Fibroblast of skin of left biceps (primary cell): ENCODE measurements at regions not wholly inside any gene's neighbourhood (a gene's known extent, or its start where the extent isn't known, plus 50 kb on each side); places are given as distances from the start of the nearest gene placed in this dataset.

Experiments used
- DNase-seq, 2 experiments: peaks; one replicate each; pipeline ENCODE4 v3.0.0-alpha.2; 2013; ENCODE audit warnings: low read depth in 2 of 2

DNA sequence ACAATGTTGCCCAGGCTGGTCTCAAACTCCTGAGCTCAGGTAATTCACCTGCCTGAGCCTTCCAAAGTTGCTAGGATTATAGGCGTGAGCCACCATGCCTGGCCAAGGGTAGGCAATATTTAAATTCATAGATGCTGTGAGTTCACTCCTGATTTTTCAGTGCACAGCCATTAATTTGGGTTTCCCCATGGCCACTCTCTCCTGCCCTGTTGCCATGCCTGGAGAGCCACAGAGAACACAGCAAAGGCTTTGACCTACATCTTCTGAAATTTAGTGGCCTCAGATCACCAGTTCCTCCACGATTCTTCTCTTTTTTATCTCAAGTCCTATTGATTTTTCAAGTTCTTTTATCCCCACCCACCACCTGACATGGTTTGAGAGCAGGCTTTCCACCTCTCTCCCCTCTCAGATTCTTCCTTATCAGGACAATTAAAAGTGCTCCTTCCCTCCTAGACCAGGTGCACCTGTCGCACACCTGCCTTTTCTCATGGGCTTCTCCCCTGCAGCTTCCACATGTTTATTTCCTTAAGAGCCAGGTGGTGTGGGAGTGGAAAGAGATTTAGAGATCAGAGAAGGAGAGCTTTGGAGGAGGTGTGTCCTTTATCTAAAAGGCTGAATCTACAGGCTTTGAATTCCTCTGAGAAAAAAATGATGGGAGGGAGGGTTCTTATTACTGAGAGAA, 123.8 kb downstream of the ADRA2A start:
- no peak for DNase-seq

DNA sequence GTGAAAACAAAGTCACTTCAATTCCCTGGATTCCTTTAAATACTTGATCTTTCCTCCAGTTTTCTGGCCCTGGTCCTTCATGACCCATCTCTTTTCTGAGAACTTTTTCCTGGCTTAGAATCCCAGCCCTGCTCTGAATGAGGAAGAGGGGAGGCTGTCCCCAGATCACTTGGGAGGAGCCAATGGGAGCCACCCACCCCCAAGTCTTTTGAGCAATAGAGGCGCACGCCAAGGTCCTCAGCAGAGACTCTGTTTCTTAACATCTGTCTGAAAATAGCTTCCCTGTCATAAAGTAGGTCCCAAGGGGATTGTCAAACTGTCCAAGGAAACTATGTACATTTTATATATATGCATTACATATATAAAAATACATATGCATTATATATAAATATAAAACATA, 126.8 kb downstream of the ADRA2A start:
- no peak for DNase-seq

DNA sequence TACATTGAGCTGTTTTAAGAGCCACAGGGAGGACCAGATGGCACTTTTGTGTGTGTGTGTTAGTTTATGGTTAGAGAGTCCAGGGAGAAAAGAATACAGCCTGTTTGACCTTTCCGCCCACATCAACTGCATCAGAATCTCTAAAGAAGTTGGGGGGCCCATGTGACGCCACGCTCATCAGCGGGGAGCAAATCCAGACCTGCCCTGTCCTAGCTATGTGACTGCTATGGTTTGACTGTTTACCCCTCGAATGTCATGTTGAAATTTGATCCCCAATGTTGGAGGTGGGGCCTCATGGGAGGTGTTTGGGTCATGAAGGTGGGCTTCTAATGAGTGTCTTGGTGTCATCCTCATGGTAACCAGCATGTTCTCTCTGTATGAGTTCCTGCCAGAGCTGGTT, 128.0 kb downstream of the ADRA2A start:
- no peak for DNase-seq

DNA sequence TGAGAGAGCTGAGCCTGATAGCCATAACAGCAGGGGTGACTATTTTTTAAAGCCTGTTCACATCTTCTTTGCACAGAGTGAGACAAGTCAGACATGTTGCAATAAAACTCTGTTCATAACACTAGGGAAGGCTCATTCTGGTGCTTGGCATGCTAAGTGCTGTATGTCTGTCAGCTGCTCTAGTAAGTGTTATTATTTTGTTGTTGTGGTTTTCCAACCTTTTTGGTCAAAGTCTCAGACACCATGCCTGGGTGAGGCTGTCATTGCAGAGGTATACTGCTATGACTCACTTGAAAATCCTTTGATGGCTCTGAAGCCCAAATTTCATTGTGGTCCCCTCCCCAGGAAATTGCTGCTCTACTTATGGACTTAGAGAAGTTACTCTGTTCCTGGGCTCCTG, 129.7 kb downstream of the ADRA2A start:
- DNase-seq: no peak

DNA sequence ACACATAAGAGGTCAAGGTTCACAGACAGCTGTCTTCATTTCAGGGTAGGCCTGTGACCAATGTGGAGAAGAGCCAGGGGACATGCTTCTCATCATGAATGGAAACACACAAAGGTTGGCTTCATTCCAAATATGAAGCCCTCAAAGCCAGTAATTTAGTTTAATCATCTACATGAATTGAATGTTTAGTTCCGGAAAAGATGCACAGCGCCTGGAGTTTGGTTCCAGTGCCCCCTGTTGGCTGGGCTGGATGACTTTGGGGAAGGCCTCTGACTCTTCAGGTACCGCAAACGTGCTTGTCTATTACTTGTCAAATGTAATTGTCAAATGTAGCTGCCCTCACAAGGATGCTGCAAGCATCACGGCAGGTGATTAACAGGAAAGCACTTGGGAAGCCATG, 130.7 kb downstream of the ADRA2A start:
- no peak for DNase-seq

DNA sequence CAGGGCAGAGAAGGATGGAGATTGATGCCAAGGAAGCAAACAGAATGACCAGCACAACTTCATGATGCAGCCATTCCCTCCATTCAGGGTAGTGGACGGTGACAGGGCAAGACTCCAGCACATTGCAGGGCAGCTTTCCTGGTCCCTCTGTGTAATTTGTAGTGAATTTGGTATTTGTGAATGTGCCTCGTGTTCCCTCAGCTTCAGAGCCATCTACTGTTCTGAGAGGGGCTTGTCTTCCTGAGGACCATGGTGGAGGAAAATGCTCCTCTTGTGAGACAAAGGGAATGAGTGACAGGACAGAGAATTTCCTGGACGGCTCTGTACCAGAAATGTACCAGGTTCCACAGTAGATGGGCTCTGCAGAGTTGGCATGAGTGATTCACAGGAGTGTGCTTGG, 132.1 kb downstream of the ADRA2A start:
- DNase-seq: no peak

DNA sequence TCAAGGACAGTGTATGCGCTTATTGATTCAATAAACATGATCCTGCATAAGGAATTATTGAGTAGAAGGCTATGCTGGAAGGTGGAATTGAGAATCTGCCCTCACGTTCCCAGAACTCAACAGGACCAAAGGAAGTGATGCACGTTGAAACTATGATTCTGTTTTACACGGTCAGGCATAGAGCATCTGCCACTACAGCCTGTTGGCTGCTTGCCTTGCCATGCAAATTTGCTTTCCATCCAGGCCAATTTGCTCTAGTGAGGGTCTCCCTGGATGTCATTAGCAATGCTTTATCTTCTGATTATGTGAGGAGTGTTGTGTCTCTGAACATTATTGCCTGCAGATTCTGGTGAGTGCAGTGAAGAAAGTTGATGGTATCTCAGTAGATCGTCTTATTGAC, 132.9 kb downstream of the ADRA2A start:
- DNase-seq: no peak

DNA sequence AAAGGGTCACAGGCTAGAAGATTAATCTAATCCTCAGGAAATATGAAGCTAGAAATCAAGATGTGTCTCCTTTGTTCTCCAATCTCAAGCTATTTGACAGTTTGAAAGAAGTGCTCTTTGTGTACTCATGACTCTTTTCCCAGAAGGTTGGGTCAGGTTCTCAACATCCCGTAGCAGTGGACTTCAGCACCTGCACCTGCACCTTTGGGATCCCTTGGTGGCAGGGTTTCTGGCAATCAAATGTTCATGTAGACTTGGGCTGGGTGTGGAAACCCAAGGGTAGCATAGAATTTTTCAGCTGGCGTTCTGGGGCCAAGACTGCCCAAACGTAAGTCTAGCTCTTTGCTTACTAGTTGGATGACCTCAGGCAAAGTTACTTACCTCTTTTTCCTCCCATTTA, 134.4 kb downstream of the ADRA2A start:
- DNase-seq: no peak

DNA sequence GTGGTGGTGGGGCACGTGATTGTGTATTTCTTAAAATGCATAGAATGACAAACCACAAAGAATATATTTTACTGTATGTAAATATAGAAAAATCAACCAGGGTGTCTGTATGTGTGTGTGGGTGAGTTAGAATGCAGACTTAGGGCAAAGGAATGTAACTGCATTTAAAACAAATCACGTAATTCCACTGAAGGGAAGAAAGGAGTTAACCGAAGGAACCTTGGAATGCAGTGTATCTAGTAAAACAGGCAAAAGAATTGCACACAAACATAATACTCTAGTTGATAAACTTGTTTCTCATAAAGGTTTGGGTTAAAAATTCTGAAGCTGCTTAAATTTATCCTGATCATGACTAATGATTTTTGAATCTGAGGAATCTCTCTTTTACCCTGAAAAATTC, 134.9 kb downstream of the ADRA2A start:
- DNase-seq: no peak

DNA sequence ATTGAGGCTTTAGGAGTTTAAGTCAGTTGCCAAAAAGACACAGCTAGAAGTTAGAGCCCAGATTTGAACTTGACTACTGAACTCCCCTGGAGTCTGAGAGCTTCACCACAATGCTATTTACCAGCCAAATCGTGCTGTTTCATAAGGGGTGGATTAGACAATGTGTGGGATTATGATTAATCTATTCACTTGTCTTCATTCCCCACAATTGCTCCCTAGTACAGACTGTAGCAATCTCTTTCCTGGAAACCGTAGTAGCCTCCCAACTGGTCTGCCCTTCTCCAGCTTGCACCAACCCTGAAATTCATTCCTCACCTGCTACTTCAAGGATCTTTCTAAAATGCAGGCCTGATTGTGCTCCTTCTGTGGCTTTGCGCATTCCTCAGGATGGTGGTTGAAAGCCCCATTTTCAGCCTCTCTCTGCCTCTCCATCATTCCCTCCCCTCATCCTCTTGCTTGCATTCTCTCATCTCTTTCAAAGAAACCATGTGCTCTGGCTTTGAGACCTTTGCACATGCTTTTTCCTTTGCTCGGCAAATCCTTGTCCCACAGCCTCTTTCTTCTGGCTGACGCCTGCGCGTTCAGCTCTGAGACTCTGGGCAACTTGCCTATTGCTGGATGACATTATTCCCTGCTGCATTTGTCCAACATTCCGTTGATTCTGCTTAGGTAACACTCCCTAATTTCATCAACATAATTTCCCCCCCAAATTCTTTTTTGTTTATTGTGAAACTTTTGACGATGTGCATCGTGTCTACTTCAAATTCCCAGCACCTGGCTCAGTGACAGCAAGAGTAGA, 145.1 kb downstream of the ADRA2A start:
- DNase-seq: no peak

DNA sequence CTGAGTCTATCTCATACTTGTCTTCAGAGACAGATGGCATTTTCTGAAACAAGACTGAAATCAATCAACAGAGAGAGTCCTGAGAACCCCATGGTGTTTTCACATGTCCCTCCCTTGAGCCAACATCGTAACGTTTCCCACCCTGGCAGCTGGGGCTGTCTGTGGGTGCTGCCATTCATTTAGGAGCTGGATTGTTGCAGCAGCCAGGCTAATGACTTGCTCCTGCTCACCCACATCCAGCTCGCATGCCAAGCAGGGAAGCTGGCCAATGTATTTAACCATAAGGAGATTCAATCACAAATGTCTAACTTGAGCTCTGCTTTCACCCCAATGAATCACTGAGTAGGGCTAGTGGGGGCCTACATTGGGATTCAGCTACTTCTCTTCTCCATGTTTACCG, 146.1 kb downstream of the ADRA2A start:
- no peak for DNase-seq

DNA sequence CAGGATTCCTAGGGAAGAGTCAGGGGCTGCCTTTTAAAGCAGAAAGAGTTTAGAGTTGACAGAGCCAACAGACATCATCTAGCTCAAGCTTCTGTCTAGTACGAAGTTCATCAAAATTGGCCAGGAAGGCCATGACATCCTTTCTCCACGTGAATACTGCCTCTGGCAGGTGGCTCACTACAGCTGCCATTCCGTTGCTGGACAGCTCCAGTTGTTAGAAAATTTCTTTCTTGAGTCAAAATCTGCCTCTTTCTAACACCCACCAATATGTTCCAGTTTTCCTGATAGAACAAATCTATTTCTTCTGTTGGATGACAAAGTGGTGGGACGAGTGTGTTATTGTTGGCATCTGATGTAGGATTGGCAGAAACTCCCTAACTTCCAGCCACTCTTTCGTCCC, 154.9 kb downstream of the ADRA2A start:
- no peak for DNase-seq

DNA sequence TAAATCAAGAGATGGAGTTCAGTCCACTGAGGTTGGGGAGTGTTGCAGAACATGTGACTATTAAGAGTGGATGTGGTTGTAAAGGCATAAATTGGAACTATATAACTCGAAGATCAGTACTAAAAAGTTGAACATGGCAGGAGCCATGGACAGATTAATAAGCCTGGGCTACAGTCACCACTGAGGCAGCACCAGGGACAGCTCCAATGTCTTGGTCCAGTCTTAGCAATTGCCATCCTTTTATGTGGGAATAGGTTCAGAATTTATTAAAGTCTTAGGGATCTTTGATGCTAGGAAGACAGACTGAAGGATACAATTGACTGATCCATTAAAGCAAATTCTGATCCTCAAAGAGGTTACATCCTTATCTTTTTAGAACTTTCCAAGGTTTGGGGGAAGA, 156.6 kb downstream of the ADRA2A start:
- no peak for DNase-seq

DNA sequence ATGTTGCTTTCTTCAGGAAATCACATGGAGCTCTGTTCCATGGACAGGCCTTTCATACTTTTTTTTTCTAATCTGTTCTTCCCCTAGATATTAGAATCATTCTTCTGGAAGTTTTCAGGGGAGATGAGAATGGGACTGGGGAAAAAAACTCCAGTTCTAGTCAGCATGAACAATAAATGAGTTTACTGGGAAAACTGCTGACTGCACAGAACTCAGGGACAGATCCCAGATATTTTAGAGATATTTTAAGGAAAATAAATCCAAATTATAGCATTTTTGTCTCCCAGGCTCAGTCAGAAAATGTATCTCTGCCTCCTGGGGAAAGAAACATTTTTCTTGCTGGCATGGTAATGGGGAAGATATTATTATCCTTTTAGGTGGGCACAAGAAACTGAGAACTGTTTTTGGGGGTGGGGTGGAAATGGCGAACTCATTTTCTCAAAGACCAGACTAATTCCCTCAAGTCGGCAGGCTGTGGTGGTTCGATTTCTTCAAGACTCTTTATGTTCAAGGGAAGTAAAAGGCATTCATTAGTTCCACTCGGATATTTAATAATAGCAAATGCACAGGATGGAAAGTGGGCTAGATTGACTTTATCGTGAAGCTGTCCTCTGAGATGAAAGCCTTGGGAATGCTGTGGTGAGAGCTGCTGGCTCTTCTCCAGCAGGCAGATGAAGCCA, 157.5 kb downstream of the ADRA2A start:
- no peak for DNase-seq

DNA sequence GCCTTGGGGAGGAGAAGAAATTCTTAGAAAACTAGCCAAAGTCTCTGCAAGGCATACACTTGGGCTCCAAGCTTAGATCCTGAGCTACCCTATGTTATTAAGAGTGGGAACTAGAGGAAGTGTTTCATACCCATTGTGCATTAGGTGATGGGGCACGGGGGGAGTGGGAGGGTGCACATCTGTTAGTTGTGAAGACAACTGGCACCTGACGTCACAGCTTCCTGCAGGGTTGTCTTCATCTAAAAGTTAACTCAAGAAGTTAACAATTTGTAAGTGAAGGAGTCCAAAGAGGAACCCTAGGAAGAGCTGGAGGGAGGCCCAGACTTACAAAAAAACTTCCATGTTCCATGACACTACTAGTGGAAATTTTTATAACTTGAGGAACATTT, 158.1 kb downstream of the ADRA2A start:
- DNase-seq: no peak

DNA sequence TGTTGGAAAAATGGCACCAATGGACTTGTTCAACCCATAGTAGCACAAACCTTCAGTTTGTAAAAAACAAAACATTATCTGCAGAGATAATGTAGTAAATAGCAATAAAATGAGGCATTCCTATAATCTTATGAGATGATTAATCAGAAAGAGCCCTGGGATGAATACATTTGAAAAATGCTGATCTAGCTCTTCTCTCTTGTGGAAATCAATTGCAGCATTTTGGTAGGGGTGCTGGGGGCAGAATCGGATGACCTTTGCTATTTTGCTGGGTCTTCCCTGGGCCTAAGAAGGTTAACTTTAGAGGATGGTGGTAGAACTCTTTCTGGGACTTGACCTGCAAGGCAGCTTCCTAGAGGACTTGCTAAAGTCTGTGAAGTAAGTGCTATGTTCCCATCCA, 163.5 kb downstream of the ADRA2A start:
- DNase-seq: no peak

DNA sequence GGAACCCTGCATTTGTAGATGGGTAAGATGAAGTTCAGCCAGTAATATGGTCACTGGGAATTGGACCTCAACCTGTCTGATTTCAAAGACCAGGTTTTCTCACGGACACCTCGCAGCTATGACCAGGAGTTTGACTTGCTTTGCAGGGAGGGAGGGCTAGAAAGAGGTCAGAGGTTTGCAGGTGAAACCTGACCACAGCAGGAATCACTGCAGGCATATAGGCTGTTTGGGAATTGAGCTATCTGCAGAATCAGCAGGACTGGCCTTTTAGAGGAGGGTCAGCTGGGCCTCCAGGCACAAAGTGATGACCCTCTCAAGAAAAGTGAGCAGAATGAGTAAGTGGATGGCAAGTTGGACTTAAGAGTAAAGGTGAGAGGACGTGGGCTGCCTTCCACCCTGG, 166.3 kb downstream of the ADRA2A start:
- no peak for DNase-seq

DNA sequence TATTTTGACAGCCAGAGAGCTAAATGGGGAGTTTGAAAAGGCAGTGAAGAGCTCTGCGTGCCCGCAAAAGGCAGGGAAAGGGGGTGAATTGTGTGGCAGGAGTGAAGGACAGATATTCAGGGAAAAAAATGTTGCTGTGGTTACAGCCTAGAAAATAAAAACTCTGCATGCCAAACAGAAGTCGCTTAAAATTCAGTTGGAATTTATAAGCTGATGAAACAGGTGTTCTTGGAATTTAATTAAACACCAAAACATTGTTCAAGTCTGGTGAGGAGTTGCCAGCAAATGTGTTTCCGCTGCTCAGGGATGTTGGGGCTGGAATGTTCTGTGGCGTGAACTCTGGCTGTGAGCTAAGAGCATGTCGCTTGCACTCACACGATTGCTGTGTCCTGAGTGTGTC, 169.3 kb downstream of the ADRA2A start:
- no peak for DNase-seq

DNA sequence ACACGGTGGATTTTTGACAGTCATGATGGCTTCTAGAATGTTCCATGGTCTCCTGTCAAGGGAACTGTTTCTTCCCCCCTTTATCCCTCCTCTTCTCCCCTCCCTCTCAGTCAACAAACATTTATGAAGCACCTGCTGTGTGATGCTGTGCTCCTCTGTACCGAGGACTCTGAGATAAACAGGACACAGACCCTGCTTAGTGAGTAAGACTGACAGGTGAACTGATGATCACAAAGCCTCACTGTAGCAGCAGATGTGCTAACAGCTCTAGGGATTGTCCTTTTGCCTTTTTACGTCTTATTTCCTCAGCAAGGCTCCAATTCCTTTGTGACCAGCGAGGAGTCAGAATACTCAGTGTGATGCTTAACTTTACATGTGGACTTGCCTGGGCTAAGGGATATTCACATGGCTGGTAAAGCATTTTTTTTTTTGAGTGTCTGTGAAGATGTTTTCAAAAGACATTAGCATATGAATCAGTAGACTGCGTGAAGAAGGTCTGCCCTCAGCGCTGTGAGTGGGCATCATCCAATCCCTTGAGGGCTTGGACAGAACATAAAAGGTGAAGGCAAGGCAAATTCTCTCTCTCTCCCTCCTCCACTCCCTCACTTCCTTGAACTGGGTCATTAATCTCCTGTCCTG, 170.1 kb downstream of the ADRA2A start:
- DNase-seq: no peak

DNA sequence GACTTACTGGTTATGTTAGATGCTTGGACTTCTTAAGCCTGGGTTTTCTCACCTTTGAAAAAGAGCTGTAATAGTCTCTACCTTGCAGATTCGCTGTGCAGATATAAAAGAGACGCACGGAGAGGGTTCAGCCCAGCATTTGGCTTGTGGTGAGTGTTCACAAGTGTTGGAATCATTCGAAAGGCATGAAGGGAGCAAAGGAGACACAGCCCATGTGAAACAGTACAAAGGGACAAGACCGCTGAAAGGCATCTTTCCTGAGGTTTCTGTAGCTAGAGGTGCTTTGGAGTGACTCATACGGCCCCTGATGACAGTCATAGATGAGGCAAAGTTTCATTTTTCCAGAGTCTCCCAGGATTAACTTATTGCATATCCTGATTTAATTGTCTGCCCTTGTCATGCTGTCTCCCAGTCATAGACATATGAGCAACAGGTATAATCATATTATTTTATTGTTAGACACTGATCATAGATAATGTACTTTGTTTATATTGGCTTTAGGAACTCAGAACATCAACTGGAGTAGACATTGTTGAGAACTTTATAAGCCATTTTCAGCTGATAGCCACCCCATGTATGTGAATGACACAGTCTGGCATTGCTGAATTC, 171.1 kb downstream of the ADRA2A start:
- DNase-seq: no peak

DNA sequence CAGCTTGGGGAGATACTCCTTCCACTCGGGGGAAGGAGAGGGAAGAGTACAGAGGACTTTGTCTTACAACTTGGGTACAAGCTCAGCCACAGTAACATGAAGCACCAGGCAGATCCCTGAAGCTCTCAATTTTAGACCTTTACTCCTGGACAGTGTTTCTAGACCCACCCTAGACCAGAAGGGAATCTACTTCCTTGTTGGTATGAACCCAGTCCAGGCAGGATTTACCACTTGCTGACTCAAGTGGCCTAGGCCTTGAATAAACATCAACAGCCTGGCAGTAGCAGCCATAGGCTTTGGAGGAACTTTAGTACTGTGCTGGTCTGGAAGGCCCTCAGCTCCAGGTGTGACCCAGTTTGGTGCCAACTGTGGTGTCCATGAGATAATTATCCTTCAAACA, 173.1 kb downstream of the ADRA2A start:
- no peak for DNase-seq

DNA sequence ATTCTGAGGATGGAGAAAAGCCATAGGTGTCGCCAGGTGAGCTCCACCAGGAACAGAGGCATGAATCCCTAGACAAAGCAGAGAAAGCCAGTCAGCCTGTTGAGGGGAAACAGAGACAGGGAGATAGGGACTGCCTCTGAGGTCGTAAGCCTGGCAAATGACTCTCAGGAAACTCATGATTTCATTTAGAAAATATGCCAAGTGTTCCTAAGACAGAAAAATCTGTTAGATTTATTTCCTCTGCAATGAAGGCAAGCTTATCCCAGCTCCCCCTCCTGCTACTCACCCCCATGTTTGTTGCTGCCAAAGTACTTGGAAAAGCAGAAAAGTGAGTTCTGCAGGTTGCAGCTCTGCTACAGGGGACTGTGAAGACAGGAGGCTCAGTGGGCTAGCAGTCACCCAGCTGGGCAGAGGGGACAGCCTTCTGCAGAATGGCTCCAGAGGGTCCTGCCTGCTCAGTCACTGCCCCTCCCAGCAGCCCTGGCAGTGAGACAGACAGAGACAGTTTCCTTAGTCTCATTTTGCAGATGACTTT, 184.3 kb downstream of the ADRA2A start:
- no peak for DNase-seq
